AG04450 (cell line): ENCODE measurements at regions not wholly inside any gene's neighbourhood (a gene's known extent, or its start where the extent isn't known, plus 50 kb on each side); places are given as distances from the start of the nearest gene placed in this dataset.
"Not testable (repeated sequence)": the region's sequence is repeated elsewhere in the genome, so short reads cannot be mapped to it uniquely, and the experiment has no call there.

Experiments used
- CTCF ChIA-PET: fragments of 300-600, 350-600 bp; formaldehyde crosslinking; extraction: SDS; loops from one replicate; lab custom pipeline; 2022; ENCODE audit warnings: antibody characterized with exemption, inconsistent platforms; lab: Charles Lee
- POLR2A ChIA-PET: fragments of 350-600 bp; formaldehyde crosslinking; extraction: SDS; loops from one replicate; lab custom pipeline; 2021; ENCODE audit warnings: antibody characterized with exemption, inconsistent platforms; lab: Yijun Ruan, JAX
- DNase-seq: peaks from one replicate; pipeline ENCODE4 v3.0.0-alpha.2; 2011; ENCODE audit warnings: low read depth, low spot score
- H3K27ac ChIP-seq: one replicate; pipeline ENCODE4 v1.5.1; 2012; ENCODE audit warnings: low read depth, low read length, control low read depth
- H3K27me3 ChIP-seq: one replicate; pipeline ENCODE4 v1.6.0; 2012; ENCODE audit warnings: low read length; ENCODE audit not compliant: control insufficient read depth, insufficient read depth
- H3K4me3 ChIP-seq: 2 replicates; pipeline ENCODE4 v1.5.1; 2011; ENCODE audit warnings: mild to moderate bottlenecking, low read depth, low read length, control low read depth
- H3K9me3 ChIP-seq: 2 replicates; pipeline ENCODE4 v1.5.1; 2012; ENCODE audit warnings: low read length; ENCODE audit not compliant: control insufficient read depth, insufficient read depth
- TF ChIP-seq, protein P1 (sequence below): IDR thresholded peaks from 2 replicates; pipeline ENCODE4 v1.5.1; 2011; ENCODE audit warnings: low read depth, low read length, control low read depth, inconsistent platforms

DNA sequence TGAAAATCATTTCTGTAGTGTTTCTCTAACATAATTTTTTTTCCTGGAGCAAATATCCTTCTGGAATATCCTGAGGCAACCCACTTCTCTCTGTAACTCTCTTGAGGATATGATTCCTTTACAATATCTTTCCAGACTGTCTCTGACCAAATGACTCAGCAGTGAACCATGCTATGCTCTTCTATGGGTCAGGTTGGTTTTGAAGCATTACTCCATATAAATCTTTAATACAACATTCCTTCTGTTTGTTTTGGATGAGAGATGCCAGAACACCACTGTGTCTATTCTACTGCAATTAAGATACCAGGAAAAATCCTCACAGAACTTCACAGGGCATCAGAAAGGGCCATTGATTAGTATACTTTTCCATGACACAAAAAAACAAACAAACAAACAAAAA is 626.4 kb upstream of the ZNF385D start:
- no peak overlapping the region for H3K27ac ChIP-seq
- TF ChIP-seq, protein P1, sequence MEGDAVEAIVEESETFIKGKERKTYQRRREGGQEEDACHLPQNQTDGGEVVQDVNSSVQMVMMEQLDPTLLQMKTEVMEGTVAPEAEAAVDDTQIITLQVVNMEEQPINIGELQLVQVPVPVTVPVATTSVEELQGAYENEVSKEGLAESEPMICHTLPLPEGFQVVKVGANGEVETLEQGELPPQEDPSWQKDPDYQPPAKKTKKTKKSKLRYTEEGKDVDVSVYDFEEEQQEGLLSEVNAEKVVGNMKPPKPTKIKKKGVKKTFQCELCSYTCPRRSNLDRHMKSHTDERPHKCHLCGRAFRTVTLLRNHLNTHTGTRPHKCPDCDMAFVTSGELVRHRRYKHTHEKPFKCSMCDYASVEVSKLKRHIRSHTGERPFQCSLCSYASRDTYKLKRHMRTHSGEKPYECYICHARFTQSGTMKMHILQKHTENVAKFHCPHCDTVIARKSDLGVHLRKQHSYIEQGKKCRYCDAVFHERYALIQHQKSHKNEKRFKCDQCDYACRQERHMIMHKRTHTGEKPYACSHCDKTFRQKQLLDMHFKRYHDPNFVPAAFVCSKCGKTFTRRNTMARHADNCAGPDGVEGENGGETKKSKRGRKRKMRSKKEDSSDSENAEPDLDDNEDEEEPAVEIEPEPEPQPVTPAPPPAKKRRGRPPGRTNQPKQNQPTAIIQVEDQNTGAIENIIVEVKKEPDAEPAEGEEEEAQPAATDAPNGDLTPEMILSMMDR: no peak
- CTCF ChIA-PET: no interaction called here

DNA sequence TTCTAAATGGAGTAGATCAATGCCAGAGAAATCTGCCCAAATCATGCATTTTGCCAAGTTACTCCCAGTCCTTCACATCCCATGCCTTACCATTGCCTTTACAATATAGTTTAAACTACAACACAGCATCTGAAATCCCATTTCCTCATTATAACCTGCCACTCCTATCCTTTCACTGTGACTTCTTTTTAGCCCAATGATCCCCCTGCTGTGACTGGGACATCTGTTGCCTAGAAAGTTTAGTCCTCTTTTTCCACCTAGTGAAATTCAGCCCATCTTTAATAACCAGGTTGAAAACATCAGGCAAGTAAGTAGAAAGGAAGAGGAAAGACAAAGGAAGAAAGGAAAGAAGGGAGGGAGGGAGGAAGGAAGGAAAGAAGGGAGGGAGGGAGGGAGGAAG is 627.9 kb upstream of the ZNF385D start:
- CTCF ChIA-PET: no interaction called here
- TF ChIP-seq, protein P1: no peak
- DNase-seq: no peak
- no peaks in the 10 kb centered on the region for H3K9me3 ChIP-seq
- H3K27me3 ChIP-seq: no peaks in the 10 kb centered on the region
- POLR2A ChIA-PET: no interaction called here
- H3K27ac ChIP-seq: no peak overlapping the region
- no peak overlapping the region for H3K4me3 ChIP-seq

More for the DNA sequence above, 626.4 kb upstream of the ZNF385D start:
- DNase-seq: no peak
- Histone ChIP-seq H3K4me3 (no peak overlapping the region), H3K27me3 (peaks cover 6% of the 10 kb centered on the region), H3K9me3 (no peaks in the 10 kb centered on the region)
- POLR2A ChIA-PET: no interaction called here

DNA sequence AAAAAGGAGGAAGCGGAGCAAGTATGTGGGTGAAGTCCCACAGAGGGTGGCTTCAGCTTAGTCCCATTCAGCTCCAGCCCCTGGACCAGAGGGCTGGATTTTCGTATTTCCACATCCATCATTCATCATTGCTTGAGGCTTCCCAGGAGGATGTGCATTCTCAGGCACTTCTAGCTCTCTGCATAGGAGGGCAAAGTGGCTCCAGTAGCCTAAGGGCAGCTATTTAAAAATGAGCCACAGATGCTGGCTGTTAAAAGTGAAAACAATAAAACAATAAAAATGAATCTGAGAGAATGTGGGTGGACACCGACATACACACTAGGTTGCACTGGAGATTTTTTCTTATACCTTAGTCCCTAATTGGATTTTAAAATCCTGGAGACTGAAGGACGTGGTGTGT is 629.2 kb upstream of the ZNF385D start:
- TF ChIP-seq, protein P1: no peak
- POLR2A ChIA-PET: no interaction called here
- CTCF ChIA-PET: no interaction called here
- no peak overlapping the region for H3K27ac ChIP-seq
- no peak for DNase-seq
- no peaks in the 10 kb centered on the region for H3K27me3 ChIP-seq
- no peak overlapping the region for H3K4me3 ChIP-seq
- no peaks in the 10 kb centered on the region for H3K9me3 ChIP-seq

DNA sequence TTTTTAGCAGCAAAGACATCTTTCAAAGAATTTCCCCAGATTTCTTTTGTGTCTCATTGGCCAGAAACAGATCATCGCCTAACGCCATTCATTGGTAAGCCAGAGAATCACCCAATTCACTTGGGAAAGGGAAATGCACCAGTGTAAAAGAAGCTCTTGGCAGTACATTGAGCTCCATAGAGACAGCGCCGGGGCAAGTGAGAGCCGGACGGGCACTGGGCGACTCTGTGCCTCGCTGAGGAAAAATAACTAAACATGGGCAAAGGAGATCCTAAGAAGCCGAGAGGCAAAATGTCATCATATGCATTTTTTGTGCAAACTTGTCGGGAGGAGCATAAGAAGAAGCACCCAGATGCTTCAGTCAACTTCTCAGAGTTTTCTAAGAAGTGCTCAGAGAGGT is 630.6 kb upstream of the ZNF385D start:
- H3K9me3 ChIP-seq, POLR2A ChIA-PET, H3K4me3 ChIP-seq, H3K27ac ChIP-seq, H3K27me3 ChIP-seq, DNase-seq, CTCF ChIA-PET: not testable (repeated sequence)

DNA sequence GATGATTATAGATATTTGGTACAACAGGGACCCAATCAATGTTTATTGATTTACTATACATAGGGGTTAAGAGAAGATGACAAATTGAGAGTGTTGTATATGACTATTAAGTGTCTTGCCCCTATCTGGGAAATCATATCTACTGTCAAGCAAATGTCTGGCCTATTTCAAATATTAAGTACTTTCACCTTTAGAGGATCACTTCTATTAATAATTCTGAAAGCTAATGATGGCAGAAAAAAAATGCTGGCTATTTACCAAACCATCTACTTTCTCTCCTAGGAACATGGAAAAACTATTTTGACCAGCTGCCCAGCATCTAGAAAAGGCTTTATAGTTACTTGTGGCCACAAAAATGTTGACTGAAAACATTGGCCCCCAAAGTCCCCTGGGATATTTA is 632.3 kb upstream of the ZNF385D start:
- ChIA-PET POLR2A (no interaction called here), CTCF (no interaction called here)
- H3K27me3 ChIP-seq: no peaks in the 10 kb centered on the region
- H3K4me3 ChIP-seq: no peak overlapping the region
- TF ChIP-seq, protein P1: no peak
- DNase-seq: no peak
- no peak overlapping the region for H3K27ac ChIP-seq
- H3K9me3 ChIP-seq: no peaks in the 10 kb centered on the region

DNA sequence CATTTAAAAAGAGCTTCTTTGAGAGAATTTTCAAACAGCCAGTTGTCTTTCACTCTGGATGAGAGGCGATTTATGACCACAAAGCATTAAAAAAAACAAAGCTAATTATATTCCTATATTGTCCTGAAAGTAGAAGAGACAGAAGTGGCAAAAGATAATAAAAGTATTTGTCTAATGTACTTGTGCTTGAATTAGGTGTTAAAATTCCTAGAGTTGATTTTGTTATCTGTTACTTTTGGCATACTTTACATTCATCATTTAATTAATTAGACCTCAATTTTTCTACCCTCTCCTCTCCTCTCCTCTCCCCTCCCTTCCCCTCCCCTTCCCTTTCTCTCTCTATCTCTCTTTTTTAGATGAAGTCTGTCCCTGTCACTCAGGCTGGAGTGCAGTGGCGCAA is 635.1 kb upstream of the ZNF385D start:
- H3K27ac ChIP-seq: no peak overlapping the region
- no peaks in the 10 kb centered on the region for H3K27me3 ChIP-seq
- no peaks in the 10 kb centered on the region for H3K9me3 ChIP-seq
- DNase-seq: no peak
- ChIA-PET POLR2A (no interaction called here), CTCF (no interaction called here)
- TF ChIP-seq, protein P1: no peak
- no peak overlapping the region for H3K4me3 ChIP-seq
